Neural progenitor cell (in vitro differentiated cells): ENCODE measurements at regions not wholly inside any gene's neighbourhood (a gene's known extent, or its start where the extent isn't known, plus 50 kb on each side); places are given as distances from the start of the nearest gene placed in this dataset.

Experiments
- DNase-seq: peaks from one replicate; pipeline ENCODE4 v3.0.0-alpha.2; 2016; ENCODE audit warnings: low spot score
- H2AFZ ChIP-seq: fragments of 200-600 bp; sonication (generic); replicated peaks from 2 replicates; pipeline ENCODE4 v1.6.1; 2016; ENCODE audit warnings: antibody characterized with exemption
- H3F3A ChIP-seq: fragments of 200-600 bp; sonication (generic); 2 replicates; pipeline ENCODE4 v1.6.1; 2016; ENCODE audit warnings: antibody characterized with exemption, low read depth
- H3K27ac ChIP-seq: fragments of 200-600 bp; sonication (generic); 2 replicates; pipeline ENCODE4 v1.5.1; 2016; ENCODE audit warnings: mild to moderate bottlenecking
- H3K27me3 ChIP-seq: fragments of 200-600 bp; sonication (generic); 2 replicates; pipeline ENCODE4 v1.6.1; 2016; ENCODE audit warnings: mild to moderate bottlenecking, moderate library complexity
- H3K36me3 ChIP-seq: fragments of 200-600 bp; sonication (generic); 2 replicates; pipeline ENCODE4 v1.5.1; 2016
- H3K4me1 ChIP-seq: fragments of 200-600 bp; sonication (generic); 2 replicates; pipeline ENCODE4 v1.6.1; 2016; ENCODE audit warnings: mixed run types
- H3K4me2 ChIP-seq: fragments of 200-600 bp; sonication (generic); 2 replicates; pipeline ENCODE4 v1.6.1; 2016
- H3K4me3 ChIP-seq: fragments of 200-600 bp; sonication (generic); 2 replicates; pipeline ENCODE4 v1.5.1; 2016
- H3K79me2 ChIP-seq: fragments of 200-600 bp; sonication (generic); 2 replicates; pipeline ENCODE4 v1.6.1; 2016; ENCODE audit warnings: low read depth
- H3K9ac ChIP-seq: fragments of 200-600 bp; sonication (generic); 2 replicates; pipeline ENCODE4 v1.6.1; 2016
- H3K9me3 ChIP-seq: fragments of 200-600 bp; sonication (generic); 2 replicates; pipeline ENCODE4 v1.5.1; 2016; ENCODE audit warnings: low read depth
- H4K20me1 ChIP-seq: fragments of 200-600 bp; sonication (generic); 2 replicates; pipeline ENCODE4 v1.6.1; 2016; ENCODE audit warnings: low read depth
- H3K27ac Mint-ChIP-seq: 3 replicates; pipeline ENCODE4 v1.8.0; 2021; ENCODE audit warnings: mixed read lengths
- H3K27me3 Mint-ChIP-seq: 2 replicates; pipeline ENCODE4 v1.8.0; 2022; ENCODE audit warnings: low read depth, mild to moderate bottlenecking, inconsistent platforms, moderate library complexity, mixed read lengths; ENCODE audit not compliant: insufficient read depth
- H3K36me3 Mint-ChIP-seq: 3 replicates; pipeline ENCODE4 v1.8.0; 2021; ENCODE audit warnings: mixed read lengths
- H3K4me1 Mint-ChIP-seq: 3 replicates; pipeline ENCODE4 v1.8.0; 2021; ENCODE audit warnings: mixed read lengths
- H3K4me3 Mint-ChIP-seq: 3 replicates; pipeline ENCODE4 v1.8.0; 2021; ENCODE audit warnings: mild to moderate bottlenecking, moderate library complexity, mixed read lengths
- H3K9me3 Mint-ChIP-seq: 3 replicates; pipeline ENCODE4 v1.8.0; 2020; ENCODE audit warnings: mixed read lengths
- EZH2 ChIP-seq: fragments of 200-600 bp; sonication (generic); IDR thresholded peaks from 2 replicates; pipeline ENCODE4 v1.6.1; 2017; ENCODE audit warnings: antibody characterized with exemption, mild to moderate bottlenecking, moderate library complexity
- EZH2phosphoT487 ChIP-seq: fragments of 200-600 bp; sonication (generic); IDR thresholded peaks from 2 replicates; pipeline ENCODE4 v1.6.1; 2017; ENCODE audit warnings: antibody characterized with exemption
- TF ChIP-seq, protein P1 (sequence below): fragments of 200-600 bp; sonication (generic); IDR thresholded peaks from 2 replicates; pipeline ENCODE4 v1.5.1; 2017; ENCODE audit warnings: antibody characterized with exemption, mild to moderate bottlenecking

DNA sequence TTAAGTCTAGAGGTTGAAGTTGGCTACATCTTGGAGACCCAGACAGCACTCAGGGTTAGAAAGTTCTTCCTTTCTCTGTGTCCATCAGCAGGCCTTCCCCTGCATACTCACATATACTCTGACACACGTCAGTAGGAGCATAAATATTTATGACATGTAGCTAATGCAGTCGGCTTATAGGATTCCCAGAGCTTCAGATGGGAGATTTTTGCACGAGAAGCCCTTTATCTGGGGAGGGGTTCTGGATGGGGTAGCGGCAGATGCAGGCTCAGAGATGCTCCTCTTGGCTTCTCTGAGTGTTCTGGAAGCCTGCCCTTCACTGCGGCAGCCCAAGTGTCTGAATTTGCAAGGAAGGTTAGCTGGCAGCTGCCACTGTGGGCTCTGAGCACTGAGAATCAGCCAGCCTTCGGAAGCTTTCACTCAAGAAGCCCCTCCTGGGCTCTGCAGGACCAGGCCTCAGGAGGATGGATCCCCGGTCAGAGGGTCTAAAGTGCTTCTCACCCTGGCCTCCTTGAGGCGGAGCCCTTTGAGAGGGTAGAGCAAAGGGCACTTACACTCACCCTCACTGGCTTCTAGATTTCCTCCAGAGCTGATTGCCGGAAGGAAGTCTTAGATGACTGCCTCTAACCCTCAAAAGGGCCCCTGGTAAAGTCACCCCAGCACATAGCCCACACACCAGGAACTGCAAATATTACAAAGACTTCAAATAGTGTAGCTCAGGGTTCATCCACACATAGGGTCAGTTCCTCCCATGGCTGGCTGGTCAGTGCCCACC lies 68.1 kb upstream of the NFASC start:
- Histone ChIP-seq H3K27me3 (peaks cover 11% of the 10 kb centered on the region), H3K4me3 (no peak overlapping the region), H3K79me2 (no peaks in the 10 kb centered on the region), H3K36me3 (no peaks in the 10 kb centered on the region), H3K9me3 (no peaks in the 10 kb centered on the region), H4K20me1 (no peaks in the 10 kb centered on the region), H3K9ac (no peak overlapping the region), H3F3A (no peaks in the 10 kb centered on the region), H3K4me1 (peaks cover 3% of the 10 kb centered on the region), H2AFZ (no peak overlapping the region), H3K27ac (no peak overlapping the region), H3K4me2 (no peak overlapping the region)
- DNase-seq = no peak
- no peak overlapping the region for H3K4me3 Mint-ChIP-seq
- TF ChIP-seq, protein P1, sequence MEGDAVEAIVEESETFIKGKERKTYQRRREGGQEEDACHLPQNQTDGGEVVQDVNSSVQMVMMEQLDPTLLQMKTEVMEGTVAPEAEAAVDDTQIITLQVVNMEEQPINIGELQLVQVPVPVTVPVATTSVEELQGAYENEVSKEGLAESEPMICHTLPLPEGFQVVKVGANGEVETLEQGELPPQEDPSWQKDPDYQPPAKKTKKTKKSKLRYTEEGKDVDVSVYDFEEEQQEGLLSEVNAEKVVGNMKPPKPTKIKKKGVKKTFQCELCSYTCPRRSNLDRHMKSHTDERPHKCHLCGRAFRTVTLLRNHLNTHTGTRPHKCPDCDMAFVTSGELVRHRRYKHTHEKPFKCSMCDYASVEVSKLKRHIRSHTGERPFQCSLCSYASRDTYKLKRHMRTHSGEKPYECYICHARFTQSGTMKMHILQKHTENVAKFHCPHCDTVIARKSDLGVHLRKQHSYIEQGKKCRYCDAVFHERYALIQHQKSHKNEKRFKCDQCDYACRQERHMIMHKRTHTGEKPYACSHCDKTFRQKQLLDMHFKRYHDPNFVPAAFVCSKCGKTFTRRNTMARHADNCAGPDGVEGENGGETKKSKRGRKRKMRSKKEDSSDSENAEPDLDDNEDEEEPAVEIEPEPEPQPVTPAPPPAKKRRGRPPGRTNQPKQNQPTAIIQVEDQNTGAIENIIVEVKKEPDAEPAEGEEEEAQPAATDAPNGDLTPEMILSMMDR = no peak
- TF ChIP-seq EZH2phosphoT487 = no peak
- TF ChIP-seq EZH2 = no peak
- H3K27ac Mint-ChIP-seq = no peak overlapping the region
- H3K36me3 Mint-ChIP-seq = no peaks in the 10 kb centered on the region
- no peaks in the 10 kb centered on the region for H3K9me3 Mint-ChIP-seq
- peaks cover 9% of the 10 kb centered on the region for H3K27me3 Mint-ChIP-seq
- peaks cover 8% of the 10 kb centered on the region for H3K4me1 Mint-ChIP-seq

DNA sequence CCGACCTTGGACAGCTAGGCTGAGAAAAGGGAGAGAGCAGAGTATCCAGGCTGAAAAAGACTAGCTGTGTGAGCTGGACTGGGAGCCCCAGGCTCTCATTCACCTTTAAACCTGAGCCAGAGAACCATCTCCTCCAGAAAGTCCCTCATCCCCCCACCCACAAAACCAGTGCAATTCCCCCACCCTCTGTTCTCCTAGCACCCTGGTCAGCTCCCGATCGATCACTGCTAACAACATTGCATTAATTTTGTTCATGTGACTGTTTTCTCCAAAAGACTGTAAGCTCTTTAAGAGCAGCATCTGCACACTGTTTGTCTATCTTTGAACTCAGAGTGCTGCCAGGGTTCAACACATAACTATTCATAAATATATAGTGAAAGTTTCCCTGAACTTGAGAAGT lies 67.1 kb upstream of the NFASC start:
- H3K27ac Mint-ChIP-seq = no peak overlapping the region
- H3K9me3 Mint-ChIP-seq = no peaks in the 10 kb centered on the region

DNA sequence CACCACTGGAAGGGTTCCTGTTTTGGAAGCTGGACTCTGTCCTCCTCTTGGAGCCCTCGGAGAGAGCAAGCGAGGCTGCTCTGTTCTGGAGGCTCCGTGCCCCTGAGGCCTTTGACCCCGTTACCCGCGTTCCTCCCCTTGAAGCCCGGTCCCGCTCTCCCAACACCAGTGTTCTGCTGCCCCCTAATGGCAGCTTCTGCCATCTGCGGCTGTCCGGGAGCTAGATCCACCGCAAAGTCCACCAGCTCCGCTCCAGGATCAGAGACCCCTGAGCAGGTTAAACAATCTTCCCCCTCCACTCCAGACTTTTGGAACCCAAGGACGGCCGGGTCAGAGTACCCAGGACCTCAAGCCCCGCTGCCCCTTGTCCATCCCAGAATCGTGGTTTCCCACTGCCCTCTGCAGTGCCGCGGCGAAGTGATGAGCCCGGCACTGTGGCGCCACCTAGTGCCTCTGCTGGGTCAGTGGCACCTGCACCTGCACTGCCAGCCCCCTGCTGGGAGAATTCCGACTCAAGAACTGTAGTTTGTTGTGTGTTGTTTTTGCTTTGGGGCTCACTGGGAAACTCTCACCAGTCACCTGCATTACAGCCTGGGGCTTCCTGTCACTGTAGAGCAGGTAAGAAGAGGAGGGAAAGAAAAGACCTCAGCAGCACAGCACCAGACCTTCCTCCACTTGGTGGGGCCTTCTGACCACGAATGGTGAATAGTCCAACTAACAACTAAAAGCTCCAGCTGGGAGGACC lies 63.5 kb upstream of the NFASC start:
- peak overlapping the region; percentile 97 for H3K27ac Mint-ChIP-seq
- TF ChIP-seq EZH2phosphoT487 (no peak), EZH2 (peak; percentile 52)
- TF ChIP-seq, protein P1 = peak; percentile 100
- H3K4me3 Mint-ChIP-seq = peak overlapping the region; percentile 89
- Histone ChIP-seq H3K9ac (no peak overlapping the region), H3K27me3 (peaks cover 5% of the 10 kb centered on the region), H3K4me3 (peak overlapping the region; percentile 73), H3K36me3 (no peaks in the 10 kb centered on the region), H3K27ac (no peak overlapping the region), H3K79me2 (no peaks in the 10 kb centered on the region), H3F3A (no peaks in the 10 kb centered on the region), H4K20me1 (no peaks in the 10 kb centered on the region), H3K9me3 (no peaks in the 10 kb centered on the region), H3K4me1 (peaks cover 3% of the 10 kb centered on the region), H3K4me2 (peak overlapping the region; percentile 80), H2AFZ (peak overlapping the region; percentile 90)
- peaks cover 5% of the 10 kb centered on the region for H3K27me3 Mint-ChIP-seq
- peak; percentile 96 for DNase-seq
- no peaks in the 10 kb centered on the region for H3K9me3 Mint-ChIP-seq
- no peaks in the 10 kb centered on the region for H3K36me3 Mint-ChIP-seq
- peaks cover 19% of the 10 kb centered on the region for H3K4me1 Mint-ChIP-seq

More for the DNA sequence above, 67.1 kb upstream of the NFASC start:
- Mint-ChIP-seq H3K4me3 (no peak overlapping the region), H3K36me3 (no peaks in the 10 kb centered on the region), H3K4me1 (peaks cover 14% of the 10 kb centered on the region), H3K27me3 (peaks cover 7% of the 10 kb centered on the region)
- peaks cover 3% of the 10 kb centered on the region for H3K4me1 ChIP-seq
- peaks cover 11% of the 10 kb centered on the region for H3K27me3 ChIP-seq
- H3K79me2 ChIP-seq = no peaks in the 10 kb centered on the region
- no peak for DNase-seq
- no peak overlapping the region for H3K27ac ChIP-seq
- H3K36me3 ChIP-seq = no peaks in the 10 kb centered on the region
- TF ChIP-seq, protein P1 = no peak
- TF ChIP-seq EZH2phosphoT487 = no peak
- TF ChIP-seq EZH2 = no peak
- H3F3A ChIP-seq = no peaks in the 10 kb centered on the region
- no peak overlapping the region for H2AFZ ChIP-seq
- no peak overlapping the region for H3K9ac ChIP-seq
- no peak overlapping the region for H3K4me2 ChIP-seq
- H3K4me3 ChIP-seq = no peak overlapping the region
- H4K20me1 ChIP-seq = no peaks in the 10 kb centered on the region
- no peaks in the 10 kb centered on the region for H3K9me3 ChIP-seq
